Body of pancreas (tissue), 4 donors: ENCODE measurements at regions not wholly inside any gene's neighbourhood (a gene's known extent, or its start where the extent isn't known, plus 50 kb on each side); places are given as distances from the start of the nearest gene placed in this dataset.

Experiments
- POLR2A ChIP-seq, 3 donors: fragments of 450-650 bp; IDR thresholded peaks; one replicate each; pipeline ENCODE4 v1.6.1; 2016; ENCODE audit warnings: antibody characterized with exemption in 3 of 3, mild to moderate bottlenecking in 2 of 3
- TF ChIP-seq, protein P1 (sequence below), 7 experiments: fragments of 450-650 bp in 4 of 7; fragments of 200-600 bp in 3 of 7; sonication (generic) in 3 of 7; IDR thresholded peaks; one replicate each; pipeline ENCODE4 v1.5.1; 2016 to 2019; ENCODE audit warnings: antibody characterized with exemption in 7 of 7

DNA sequence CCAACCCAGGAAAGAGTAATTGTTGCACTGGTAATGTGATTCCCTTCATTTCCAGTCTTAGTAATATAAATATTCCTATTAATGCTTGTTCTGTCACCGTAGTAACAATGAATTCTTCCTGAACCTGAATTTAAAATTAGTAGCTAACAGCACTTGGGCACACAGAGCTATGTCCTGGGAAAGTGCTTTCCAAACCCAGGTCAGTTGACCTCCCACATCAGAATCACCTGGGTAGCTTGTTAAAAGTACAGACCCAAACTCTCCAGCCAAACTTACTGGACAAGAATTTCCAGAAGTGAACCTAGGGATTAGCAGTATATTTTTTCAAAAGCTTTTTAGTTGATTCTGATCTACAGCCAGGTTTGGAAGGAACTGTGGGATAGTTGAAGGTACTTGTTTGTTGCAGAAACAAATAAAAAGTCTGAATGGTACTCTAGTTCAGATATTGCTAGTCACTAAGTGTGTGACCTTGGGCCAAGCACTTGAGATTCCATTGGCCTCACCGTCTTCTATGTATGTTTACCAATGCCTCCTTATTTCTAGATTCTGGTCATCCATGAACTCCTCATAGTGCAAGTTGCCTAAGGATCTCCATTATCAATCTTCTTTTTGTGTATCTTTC lies 192.9 kb upstream of the CNKSR2 start:
- TF ChIP-seq POLR2A (IDR thresholded peaks at IDR 0.05), result no peak
- TF ChIP-seq, protein P1, sequence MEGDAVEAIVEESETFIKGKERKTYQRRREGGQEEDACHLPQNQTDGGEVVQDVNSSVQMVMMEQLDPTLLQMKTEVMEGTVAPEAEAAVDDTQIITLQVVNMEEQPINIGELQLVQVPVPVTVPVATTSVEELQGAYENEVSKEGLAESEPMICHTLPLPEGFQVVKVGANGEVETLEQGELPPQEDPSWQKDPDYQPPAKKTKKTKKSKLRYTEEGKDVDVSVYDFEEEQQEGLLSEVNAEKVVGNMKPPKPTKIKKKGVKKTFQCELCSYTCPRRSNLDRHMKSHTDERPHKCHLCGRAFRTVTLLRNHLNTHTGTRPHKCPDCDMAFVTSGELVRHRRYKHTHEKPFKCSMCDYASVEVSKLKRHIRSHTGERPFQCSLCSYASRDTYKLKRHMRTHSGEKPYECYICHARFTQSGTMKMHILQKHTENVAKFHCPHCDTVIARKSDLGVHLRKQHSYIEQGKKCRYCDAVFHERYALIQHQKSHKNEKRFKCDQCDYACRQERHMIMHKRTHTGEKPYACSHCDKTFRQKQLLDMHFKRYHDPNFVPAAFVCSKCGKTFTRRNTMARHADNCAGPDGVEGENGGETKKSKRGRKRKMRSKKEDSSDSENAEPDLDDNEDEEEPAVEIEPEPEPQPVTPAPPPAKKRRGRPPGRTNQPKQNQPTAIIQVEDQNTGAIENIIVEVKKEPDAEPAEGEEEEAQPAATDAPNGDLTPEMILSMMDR (IDR thresholded peaks at IDR 0.05), result no peak
